Heart left ventricle (tissue), 16 donors: ENCODE measurements at regions not wholly inside any gene's neighbourhood (a gene's known extent, or its start where the extent isn't known, plus 50 kb on each side); places are given as distances from the start of the nearest gene placed in this dataset.
A peak's percentile ranks its signal among the peaks of the same experiment; 100 is the strongest.

ENCODE experiments used
- ATAC-seq, 4 donors: fragments of 200-7000 bp; cut with Tn5 transposase; one replicate each; pipeline ENCODE4 v1.9.1; 2020 to 2022; ENCODE audit warnings: moderate library complexity in 4 of 4, mild to moderate bottlenecking in 3 of 4, moderate number of reproducible peaks in 1 of 4
- DNase-seq, 5 donors: peaks; one replicate each; pipeline ENCODE4 v3.0.0-alpha.2; 2020
- H3K27ac ChIP-seq, 12 donors: fragments of 200-600 bp; sonication (generic) in 4 of 12; one replicate each; pipeline versions ENCODE4 v1.5.0 to v1.8.0; 2016 to 2022; ENCODE audit warnings: mild to moderate bottlenecking in 2 of 12
- H3K27me3 ChIP-seq, 9 donors: fragments of 200-600 bp; sonication (generic) in 2 of 9; one replicate each; pipeline versions ENCODE4 v1.5.1 to v1.8.0; 2016 to 2022; ENCODE audit warnings: mild to moderate bottlenecking in 3 of 9
- H3K36me3 ChIP-seq, 9 donors: fragments of 200-600 bp; sonication (generic) in 2 of 9; one replicate each; pipeline versions ENCODE4 v1.5.0 to v1.8.0; 2018 to 2022; ENCODE audit warnings: mild to moderate bottlenecking in 2 of 9
- H3K4me1 ChIP-seq, 12 donors: fragments of 200-600 bp; sonication (generic) in 4 of 12; one replicate each; pipeline versions ENCODE4 v1.5.0 to v1.8.0; 2016 to 2022; ENCODE audit warnings: mild to moderate bottlenecking in 3 of 12
- H3K4me3 ChIP-seq, 12 donors: fragments of 200-600 bp; sonication (generic) in 4 of 12; one replicate each; pipeline versions ENCODE4 v1.5.0 to v1.8.0; 2017 to 2022; ENCODE audit warnings: mild to moderate bottlenecking in 9 of 12, moderate library complexity in 4 of 12
- H3K9me3 ChIP-seq, 12 donors: fragments of 200-600 bp; sonication (generic) in 4 of 12; one replicate each; pipeline versions ENCODE4 v1.5.0 to v1.8.0; 2016 to 2022; ENCODE audit warnings: mild to moderate bottlenecking in 1 of 12
- CTCF ChIP-seq, 12 donors: fragments of 200-600 bp; sonication (generic) in 4 of 12; IDR thresholded peaks; one replicate each; pipeline versions ENCODE4 v1.5.0 to v1.8.0; 2018 to 2022; ENCODE audit warnings: antibody characterized with exemption in 12 of 12, mild to moderate bottlenecking in 5 of 12
- POLR2A ChIP-seq, 2 donors: fragments of 450-650 bp; IDR thresholded peaks; one replicate each; pipeline ENCODE4 v1.6.1; 2017; ENCODE audit warnings: antibody characterized with exemption in 2 of 2, mild to moderate bottlenecking in 2 of 2, moderate library complexity in 2 of 2
- WGBS, 4 donors: extraction: QIAGEN DNeasy Blood & Tissue Kit in 2 of 4; methylation state at CpG; one replicate each; pipeline versions ENCODE4 v1.1.5 to v1.1.7; 2013 to 2018; 5-methylcytosine and 5-hydroxymethylcytosine counted together
- intact Hi-C, 10 donors: fragments of 100-400 bp; cut with DNase I; formaldehyde crosslinking; loops; one replicate each; pipeline versions ENCODE4 v1.11.1 to v1.14.2; 2022
- donor health status: ischemic (EF 13 %, LVEDD 7.1; RV severe dilation, severe dysfunction).
- donor health status: healthy with polysubstance abuse.
- donor health status: DM: no; HTN: yes; CAD: no.
- donor health status: DM: no; HTN: no; CAD: no.
- donor health status: ischemic (EF 25% LVEDD 6.9; RV normal size, moderate dysfunction).
- donor health status: ischemic (EF 25% LVEDD 5.7; RV mildly dilated, moderate dysfunction).
- donor health status: healthy.
- donor health status: DM: yes; HTN: yes; CAD: no.
- donor health status: ischemic (EF 35%, LVEDD 5.7; RV mildly dilated, moderate dysfunction).
- donor health status: nonischemic (EF 11% LVEDD 7.7; RV severe dilation, severe dysfunction).
- donor health status: DM: yes; HTN: yes; CAD: no.
- donor health status: PGD.
- donor health status: ischemic (EF 29% LVEDD 5.4; RV normal size, mild dysfunction).
- donor health status: nonischemic (EF 23%, LVEDD 6.1; RV moderate dilation, normal function).

GRCh38 chr6:190596-191395 lies 101.5 kb upstream of the DUSP22 start:
- Histone ChIP-seq H3K36me3 (no peaks in the 10 kb centered on the region), H3K9me3 (no peaks in the 10 kb centered on the region), H3K4me1 (peaks cover 0 to 27% (median 5%) of the 10 kb centered on the region in 12 donors), H3K27me3 (no peaks in the 10 kb centered on the region), H3K27ac (no peak overlapping the region), H3K4me3 (no peak overlapping the region)
- intact Hi-C loops, result loop anchor here in 1 of 10 donors (5.0 kb wide), 1 partner anchor 102 kb away; the partner anchor contains the start of gene DUSP22
- ATAC-seq, result no peak
- WGBS, 4 donors, result 90 to 95% (median 92%) methylated on average over 11 of the region's 11 CpGs
- DNase-seq, result no peak
- TF ChIP-seq POLR2A (IDR thresholded peaks at IDR 0.05) (no peak), CTCF (IDR thresholded peaks at IDR 0.05) (no peak)

- no peak overlapping the region for H3K27ac ChIP-seq
- no peaks in the 10 kb centered on the region for H3K36me3 ChIP-seq
- no peaks in the 10 kb centered on the region for H3K9me3 ChIP-seq
- WGBS, 4 donors, result 87 to 93% (median 89%) methylated on average over 8 to 11 of the region's 11 CpGs
- ATAC-seq (no peak), DNase-seq (no peak)
- H3K27me3 ChIP-seq, result no peaks in the 10 kb centered on the region
- no peak overlapping the region for H3K4me3 ChIP-seq
- peaks cover 0 to 33% (median 12%) of the 10 kb centered on the region in 12 donors for H3K4me1 ChIP-seq
- intact Hi-C loops, result loop anchor here in 1 of 10 donors (5.0 kb wide), 1 partner anchor 101 kb away; the partner anchor contains the start of gene DUSP22
- no peak for TF ChIP-seq POLR2A (IDR thresholded peaks at IDR 0.05)
- no peak for TF ChIP-seq CTCF (IDR thresholded peaks at IDR 0.05)
Observed at GRCh38 chr6:191487-192312, 100.6 kb upstream of the DUSP22 start.

DNA sequence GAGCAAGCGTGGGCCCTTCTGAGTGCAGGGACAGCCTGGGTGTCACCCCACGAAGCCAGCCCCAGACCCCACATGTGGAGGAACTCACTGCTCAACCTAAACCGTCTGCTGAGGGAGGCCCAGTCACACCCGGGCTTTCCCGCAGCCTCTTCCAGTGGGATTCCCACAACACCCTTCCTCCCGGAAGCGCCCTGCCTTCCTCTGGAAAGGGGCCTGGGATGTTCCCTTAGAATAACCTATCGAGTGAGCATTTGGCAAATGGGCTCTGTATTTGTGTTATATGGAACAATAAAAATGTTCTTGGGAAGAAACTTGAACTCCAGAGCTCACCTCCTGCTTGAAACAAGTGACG lies 100.0 kb upstream of the DUSP22 start:
- DNase-seq (no peak), ATAC-seq (no peak)
- Histone ChIP-seq H3K9me3 (no peaks in the 10 kb centered on the region), H3K27ac (no peak overlapping the region), H3K4me3 (no peak overlapping the region), H3K36me3 (no peaks in the 10 kb centered on the region), H3K27me3 (no peaks in the 10 kb centered on the region), H3K4me1 (peaks cover 0 to 33% (median 12%) of the 10 kb centered on the region in 12 donors)
- 65 to 74% (median 70%) methylated on average over 9 of the region's 9 CpGs for WGBS, 4 donors
- TF ChIP-seq POLR2A (IDR thresholded peaks at IDR 0.05) (no peak), CTCF (IDR thresholded peaks at IDR 0.05) (no peak)
- intact Hi-C loops, result loop anchor here in 1 of 10 donors (5.0 kb wide), 1 partner anchor 100 kb away; the partner anchor contains the start of gene DUSP22

- ATAC-seq (no peak), DNase-seq (no peak)
- Histone ChIP-seq H3K36me3 (no peaks in the 10 kb centered on the region), H3K27ac (peak overlapping the region in 1 of 12 donors; percentile 27), H3K4me3 (no peak overlapping the region), H3K4me1 (peaks cover 0 to 33% (median 12%) of the 10 kb centered on the region in 12 donors), H3K9me3 (no peaks in the 10 kb centered on the region), H3K27me3 (no peaks in the 10 kb centered on the region)
- intact Hi-C loops, result loop anchor here in 1 of 10 donors (5.0 kb wide), 1 partner anchor 99 kb away; the partner anchor contains the start of gene DUSP22
- TF ChIP-seq POLR2A (IDR thresholded peaks at IDR 0.05), result no peak
- no peak for TF ChIP-seq CTCF (IDR thresholded peaks at IDR 0.05)
- 92 to 95% (median 94%) methylated on average over 7 of the region's 7 CpGs for WGBS, 4 donors
Observed at GRCh38 chr6:193180-193579, 99.1 kb upstream of the DUSP22 start.
